HG03558 (cell line): ENCODE measurements at regions not wholly inside any gene's neighbourhood (a gene's known extent, or its start where the extent isn't known, plus 50 kb on each side); places are given as distances from the start of the nearest gene placed in this dataset.
"Not testable (repeated sequence)": the region's sequence is repeated elsewhere in the genome, so short reads cannot be mapped to it uniquely, and the experiment has no call there.

Experiments
- ATAC-seq: cut with Tn5 transposase; IDR thresholded peaks from one replicate; pipeline ENCODE4 v1.9.1; 2021; ENCODE audit warnings: moderate number of reproducible peaks; ENCODE audit not compliant: unreplicated experiment; ENCODE audit errors: extremely low read depth

- ATAC-seq, result not testable (repeated sequence)
These were observed 486.7 kb downstream of the XYLT1 start for GRCh38 chr16:16984091-16984490.

DNA sequence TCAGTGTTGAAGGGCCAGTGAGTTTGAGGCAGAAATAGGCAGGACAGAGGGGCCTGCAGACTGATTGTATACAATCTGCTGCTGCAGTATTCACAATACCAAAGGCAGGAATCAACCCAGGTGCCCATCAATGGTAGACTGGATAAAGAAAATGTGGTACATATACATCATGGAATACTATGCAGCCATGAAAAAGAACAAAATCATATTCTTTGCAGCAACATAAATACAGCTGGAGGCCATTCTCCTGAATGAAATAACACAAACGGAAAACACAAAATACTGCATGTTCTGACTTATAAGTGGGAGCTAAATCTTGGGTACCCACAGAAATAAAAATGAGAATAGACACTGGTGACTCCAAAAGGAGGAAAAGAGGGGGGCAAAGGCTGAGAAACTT lies 485.1 kb downstream of the XYLT1 start:
- no peak for ATAC-seq

DNA sequence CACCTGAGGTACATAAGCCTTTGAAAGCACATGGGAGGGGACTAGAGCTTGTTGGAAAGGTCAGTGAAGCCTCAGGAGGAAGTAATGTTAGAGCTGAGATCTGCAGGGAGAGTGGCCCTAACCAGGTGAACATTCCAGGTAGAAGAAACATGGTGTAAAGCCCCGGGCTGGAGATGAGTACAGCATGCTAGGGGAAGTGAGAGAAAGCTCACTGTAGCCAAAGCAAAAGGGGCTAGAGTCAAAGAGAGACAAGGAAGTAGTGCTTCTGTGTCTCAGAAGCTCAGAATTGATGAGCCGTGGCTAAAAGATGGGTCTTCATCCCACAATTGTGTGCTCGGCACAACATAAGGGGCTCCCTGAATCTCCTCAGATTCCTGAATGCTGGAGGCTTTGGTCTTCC lies 481.8 kb downstream of the XYLT1 start:
- ATAC-seq, result no peak

DNA sequence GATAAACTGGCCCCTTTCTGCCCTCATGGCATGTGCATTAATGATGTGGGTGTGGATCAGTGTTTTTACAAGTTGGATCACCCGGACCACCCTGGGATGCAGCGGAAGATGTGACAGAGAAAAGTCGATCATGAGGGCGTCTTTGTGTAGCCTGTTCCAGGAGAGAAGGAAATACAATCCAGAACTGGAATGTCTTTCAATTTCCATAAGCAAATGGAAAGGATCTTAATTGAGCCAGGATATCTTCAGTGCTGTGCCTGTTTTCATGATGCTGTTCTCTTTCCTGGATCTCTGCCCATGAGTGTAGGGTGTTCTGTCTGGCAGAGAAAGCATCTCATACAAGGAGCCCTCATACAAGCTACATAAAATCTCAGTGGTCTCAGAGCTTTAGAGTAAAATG lies 481.4 kb downstream of the XYLT1 start:
- no peak for ATAC-seq

GRCh38 chr16:16991711-16992110 lies 479.0 kb downstream of the XYLT1 start:
- ATAC-seq, result no peak

DNA sequence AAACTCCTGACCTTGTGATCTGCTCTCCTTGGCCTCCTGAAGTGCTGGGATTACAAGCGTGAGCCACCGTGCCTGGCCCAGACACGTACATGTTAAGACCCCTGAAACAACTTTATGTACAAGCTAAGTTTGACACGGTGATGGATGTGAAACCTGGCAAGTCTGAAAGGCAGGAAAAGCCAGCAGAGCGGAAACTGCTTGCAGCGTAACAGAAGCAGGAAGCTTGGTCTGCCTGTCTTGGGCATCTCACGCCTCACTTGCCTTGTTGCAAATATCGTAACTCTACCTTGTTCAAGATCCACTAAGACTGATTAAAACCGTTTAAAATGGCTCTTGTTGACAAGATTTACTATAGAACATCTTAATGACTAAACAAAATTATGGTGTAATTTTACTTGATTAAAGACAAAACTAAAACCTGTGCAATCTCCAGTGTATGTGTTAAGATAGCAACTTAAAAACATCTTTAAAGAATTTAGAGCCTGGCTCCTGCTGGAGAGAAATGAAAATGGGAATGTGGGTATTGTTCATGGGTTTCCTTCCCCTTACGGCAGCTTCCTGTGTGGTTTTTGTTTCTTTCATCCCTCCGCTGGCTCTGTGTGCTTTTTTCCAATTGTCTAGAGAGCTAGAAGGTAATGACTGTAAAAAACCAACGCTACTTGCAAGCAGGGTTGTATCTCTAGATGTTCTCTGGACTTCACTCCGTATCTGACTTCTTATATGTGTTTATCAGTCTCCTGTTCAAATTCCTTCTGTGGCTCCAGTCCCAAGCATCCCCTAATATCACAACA lies 477.6 kb downstream of the XYLT1 start:
- no peak for ATAC-seq

DNA sequence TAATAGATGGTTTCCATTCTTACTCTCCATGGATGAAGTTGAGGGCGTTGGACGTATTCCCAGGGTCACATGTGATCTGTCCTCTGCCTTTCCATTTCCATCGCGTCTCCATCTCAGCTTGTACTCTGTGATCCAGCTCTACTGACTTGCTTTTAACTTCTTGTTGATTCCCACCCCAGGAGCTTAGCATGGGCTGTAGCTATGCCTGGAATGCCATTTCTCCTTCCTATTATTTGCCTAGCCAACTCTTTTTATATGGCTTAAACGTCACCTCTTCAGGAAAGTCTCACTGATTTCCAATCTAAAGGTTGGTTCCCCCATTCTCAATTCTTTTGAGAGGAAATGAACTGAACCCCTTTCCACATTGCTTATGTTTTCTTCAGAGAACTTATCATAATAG lies 475.9 kb downstream of the XYLT1 start:
- no peak for ATAC-seq

DNA sequence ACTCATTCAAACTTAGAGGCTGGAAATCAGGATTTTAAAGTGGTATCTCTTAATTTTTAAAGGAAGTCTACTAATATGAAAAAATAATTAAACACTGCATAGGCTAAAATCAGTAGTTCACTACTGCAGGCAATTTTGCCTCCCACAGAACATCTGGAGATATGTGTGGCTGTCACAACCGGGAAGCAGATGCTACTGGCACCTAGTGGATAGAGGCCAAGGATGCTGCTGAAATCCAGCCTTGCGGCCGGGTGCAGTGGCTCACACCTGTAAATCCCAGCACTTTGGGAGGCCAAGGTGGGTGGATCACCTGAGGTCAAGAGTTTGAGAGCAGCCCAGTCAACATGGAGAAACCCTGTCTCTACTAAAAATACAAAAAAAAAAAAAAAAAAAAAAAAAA lies 473.9 kb downstream of the XYLT1 start:
- no peak for ATAC-seq

DNA sequence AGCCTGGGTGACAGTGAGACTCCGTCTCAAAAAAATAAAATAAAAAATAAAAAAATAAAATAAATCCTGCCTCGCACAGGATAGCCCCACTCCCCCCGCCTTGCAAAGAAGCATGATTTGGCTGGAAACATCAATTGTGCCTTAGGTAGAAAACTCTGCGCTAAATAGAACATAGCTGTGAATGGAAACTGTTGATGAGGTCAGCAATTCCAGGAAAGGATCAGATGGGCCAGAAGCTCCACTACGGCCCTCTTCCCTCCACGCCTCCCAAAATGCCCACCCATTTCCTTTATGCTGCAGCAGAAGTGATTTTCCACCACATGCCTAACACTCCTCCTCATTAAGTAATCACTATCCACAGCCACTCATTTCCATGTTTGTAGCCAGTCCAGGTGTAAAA lies 473.4 kb downstream of the XYLT1 start:
- ATAC-seq, result no peak

- no peak for ATAC-seq
These were observed 469.3 kb downstream of the XYLT1 start for GRCh38 chr16:17001471-17001870.

- no peak for ATAC-seq
These were observed 468.2 kb downstream of the XYLT1 start for GRCh38 chr16:17002565-17002964.

DNA sequence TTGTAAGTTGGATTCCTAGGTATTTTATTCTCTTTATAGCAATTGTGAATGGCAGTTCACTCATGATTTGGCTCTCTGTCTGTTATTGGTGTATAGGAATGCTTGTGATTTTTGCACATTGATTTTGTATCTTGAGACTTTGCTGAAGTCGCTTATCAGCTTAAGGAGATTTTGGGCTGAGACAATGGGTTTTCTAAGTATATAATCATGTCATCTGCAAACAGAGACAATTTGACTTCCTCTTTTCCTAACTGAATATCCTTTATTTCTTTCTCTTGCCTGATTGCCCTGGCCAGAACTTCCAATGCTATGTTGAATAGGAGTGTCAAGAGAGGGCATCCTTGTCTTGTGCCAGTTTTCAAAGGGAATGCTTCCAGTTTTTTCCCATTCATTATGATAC lies 464.8 kb downstream of the XYLT1 start:
- not testable (repeated sequence) for ATAC-seq

DNA sequence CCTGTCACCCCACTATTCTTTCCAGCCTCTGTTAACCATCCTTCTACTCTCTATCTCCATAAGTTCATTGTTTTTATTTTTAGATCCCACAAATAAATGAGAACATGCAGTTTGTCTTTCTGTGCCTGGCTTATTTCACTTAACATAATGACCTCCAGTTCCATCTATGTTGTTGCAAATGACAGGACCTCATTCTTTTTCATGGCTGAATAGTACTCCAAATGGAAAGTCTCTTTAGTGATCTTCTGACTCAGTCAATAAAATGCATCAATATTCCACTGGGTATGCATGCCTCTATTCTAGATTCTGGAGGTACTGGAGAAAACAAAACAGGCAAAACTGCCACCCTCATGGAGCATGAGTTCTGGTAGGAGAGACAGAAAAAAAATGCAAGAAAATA lies 459.0 kb downstream of the XYLT1 start:
- ATAC-seq, result no peak

DNA sequence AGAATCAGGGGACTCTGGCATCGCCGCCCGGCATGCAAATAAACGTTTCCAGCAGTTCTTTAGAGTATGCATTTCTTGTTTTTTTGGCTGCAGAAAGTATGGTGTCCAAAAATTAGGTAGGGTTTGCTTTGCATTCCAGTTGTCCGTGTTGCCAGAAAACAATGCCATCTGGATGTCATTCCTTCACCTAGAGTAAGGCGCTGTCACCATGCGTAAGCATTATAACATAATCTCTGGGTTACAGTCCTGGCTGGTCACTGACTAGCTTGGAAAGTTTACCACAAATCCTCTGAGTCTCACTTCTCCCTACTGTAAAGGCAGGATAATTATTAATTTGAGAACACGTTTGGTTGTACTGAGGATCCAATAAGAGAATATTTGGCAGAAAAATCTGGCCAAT lies 457.7 kb downstream of the XYLT1 start:
- ATAC-seq, result no peak

GRCh38 chr16:17014484-17015121 lies 456.2 kb downstream of the XYLT1 start:
- ATAC-seq, result no peak

DNA sequence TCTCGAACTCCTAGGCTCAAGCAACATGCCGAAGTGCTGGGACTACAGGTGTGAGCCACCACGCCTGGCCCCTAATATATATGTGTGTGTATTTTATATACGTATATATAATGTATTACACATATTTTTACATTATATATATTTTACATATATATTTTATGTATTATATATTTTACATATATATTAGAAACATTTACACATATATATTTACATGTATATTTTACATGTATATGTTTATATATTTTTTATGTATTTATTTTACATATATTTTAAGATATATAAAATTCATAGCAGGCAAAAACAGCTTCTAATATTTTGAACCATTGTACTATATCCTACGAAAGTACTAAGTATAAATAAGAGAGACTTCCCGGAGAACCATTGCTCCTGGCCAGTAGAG lies 455.1 kb downstream of the XYLT1 start:
- no peak for ATAC-seq

DNA sequence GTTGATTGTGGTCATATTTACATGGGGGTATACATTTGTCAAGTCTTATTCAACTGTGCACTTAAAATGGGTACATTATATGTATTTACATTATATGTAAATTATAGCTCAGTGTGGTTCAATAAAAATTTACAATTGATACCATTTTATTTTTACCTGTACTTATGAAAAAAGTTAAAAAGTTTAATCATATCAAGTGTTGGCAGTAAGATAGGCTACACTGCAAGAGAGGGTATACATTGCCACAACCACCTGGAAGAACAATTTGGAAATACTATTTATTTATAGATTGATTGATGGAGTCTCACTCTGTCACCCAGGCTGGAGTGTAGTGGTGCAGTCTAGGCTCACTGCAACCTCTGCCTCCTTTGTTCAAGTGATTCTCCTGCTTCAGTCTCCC lies 453.3 kb downstream of the XYLT1 start:
- ATAC-seq, result no peak

- ATAC-seq, result no peak
These were observed 452.2 kb downstream of the XYLT1 start for GRCh38 chr16:17018585-17018939.

GRCh38 chr16:17019366-17019765 lies 451.4 kb downstream of the XYLT1 start:
- ATAC-seq, result no peak

DNA sequence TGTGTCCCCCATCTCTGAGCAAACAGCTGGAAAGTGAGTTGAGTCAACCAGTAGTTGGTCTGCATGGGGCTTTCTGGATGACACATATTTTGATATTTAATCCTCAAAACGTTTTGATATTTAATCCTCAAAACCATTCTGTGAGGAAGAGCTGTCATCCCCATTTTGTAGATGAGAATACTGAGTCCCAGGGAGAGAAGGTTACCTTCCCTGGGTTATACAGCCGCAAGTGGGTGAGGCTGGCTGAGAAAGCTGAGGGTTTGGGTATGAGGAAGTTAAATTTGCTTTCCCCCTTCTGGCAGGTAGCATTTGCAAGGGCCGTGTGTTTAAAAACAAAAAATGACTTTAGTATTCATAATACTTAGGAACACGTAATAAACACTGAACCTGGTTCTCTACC lies 447.2 kb downstream of the XYLT1 start:
- no peak for ATAC-seq

- ATAC-seq, result no peak
These were observed 446.2 kb downstream of the XYLT1 start for GRCh38 chr16:17024514-17024913.

DNA sequence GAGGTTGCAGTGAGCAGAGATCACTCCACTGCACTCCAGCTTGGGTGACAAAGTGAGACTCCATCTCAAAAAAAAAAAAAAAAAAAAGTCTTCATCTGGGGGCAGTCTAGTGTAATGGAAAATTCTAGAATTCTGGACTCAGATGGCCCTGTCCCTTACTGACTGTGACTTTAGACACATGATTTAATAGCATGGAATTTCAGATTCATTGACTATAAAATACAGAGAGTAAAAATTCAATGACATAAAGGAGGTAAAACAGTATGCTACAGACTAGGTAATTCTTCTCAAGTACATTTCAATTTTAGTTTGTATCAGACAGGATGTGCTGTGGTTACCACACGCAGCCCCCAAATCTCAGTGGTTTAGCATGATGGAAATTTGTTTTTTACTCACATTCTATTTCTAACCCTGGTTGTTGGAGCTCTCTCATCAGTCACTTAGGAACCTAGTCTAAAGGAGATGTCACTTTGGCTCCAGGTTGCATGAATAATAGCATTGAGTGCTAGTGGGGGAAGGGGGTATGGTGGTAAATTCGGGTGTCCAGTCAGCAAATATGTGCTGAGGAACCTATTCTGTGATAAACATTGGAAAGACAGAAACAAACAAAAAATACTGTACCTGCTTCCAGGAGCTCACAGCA lies 444.0 kb downstream of the XYLT1 start:
- ATAC-seq, result peak; percentile 62
